RCC 7860 (cell line): ENCODE measurements at regions not wholly inside any gene's neighbourhood (a gene's known extent, or its start where the extent isn't known, plus 50 kb on each side); places are given as distances from the start of the nearest gene placed in this dataset.
"Not testable (repeated sequence)": the region's sequence is repeated elsewhere in the genome, so short reads cannot be mapped to it uniquely, and the experiment has no call there.

Experiments
- DNase-seq: peaks from one replicate; pipeline ENCODE4 v3.0.0-alpha.2; 2015; ENCODE audit warnings: low spot score
- FAIRE-seq: peaks from 2 replicates; lab custom pipeline; 2012; peaks lifted over from hg19 to GRCh38; lab: Jason Lieb, UNC

GRCh38 chr3:21256932-21257331 lies 494.1 kb downstream of the ZNF385D start:
- FAIRE-seq (no peak), DNase-seq (no peak)

GRCh38 chr3:21238661-21239060 lies 512.3 kb downstream of the ZNF385D start:
- FAIRE-seq (no peak), DNase-seq (no peak)

GRCh38 chr3:21237638-21238037 lies 513.4 kb downstream of the ZNF385D start:
- FAIRE-seq, result no peak

GRCh38 chr3:21235491-21235890 lies 515.5 kb downstream of the ZNF385D start:
- FAIRE-seq, result no peak
- DNase-seq, result no peak

More at GRCh38 chr3:21237638-21238037, 513.4 kb downstream of the ZNF385D start:
- DNase-seq, result no peak

- DNase-seq, result no peak
- no peak for FAIRE-seq
Observed at GRCh38 chr3:21234933-21235332, 516.1 kb downstream of the ZNF385D start.

GRCh38 chr3:21229426-21230135 lies 521.4 kb downstream of the ZNF385D start:
- FAIRE-seq (no peak), DNase-seq (no peak)

- DNase-seq (no peak), FAIRE-seq (no peak)
Observed at GRCh38 chr3:21226086-21226485, 524.9 kb downstream of the ZNF385D start.

GRCh38 chr3:21220944-21221343 lies 530.1 kb downstream of the ZNF385D start:
- FAIRE-seq (no peak), DNase-seq (no peak)

- FAIRE-seq (no peak), DNase-seq (no peak)
Observed at GRCh38 chr3:21216598-21216997, 534.4 kb downstream of the ZNF385D start.

GRCh38 chr3:21204122-21204521 lies 546.9 kb downstream of the ZNF385D start:
- DNase-seq, FAIRE-seq: not testable (repeated sequence)

GRCh38 chr3:21195203-21195602 lies 555.8 kb downstream of the ZNF385D start:
- no peak for FAIRE-seq
- DNase-seq, result no peak

- not testable (repeated sequence) for FAIRE-seq
Observed at GRCh38 chr3:21194036-21194435, 557.0 kb downstream of the ZNF385D start.

GRCh38 chr3:21188459-21188858 lies 562.6 kb downstream of the ZNF385D start:
- DNase-seq (no peak), FAIRE-seq (no peak)

More at GRCh38 chr3:21194036-21194435, 557.0 kb downstream of the ZNF385D start:
- not testable (repeated sequence) for DNase-seq

- FAIRE-seq (no peak), DNase-seq (no peak)
Observed at GRCh38 chr3:21185816-21186314, 565.1 kb downstream of the ZNF385D start.

- no peak for FAIRE-seq
- DNase-seq, result no peak
Observed at GRCh38 chr3:21174461-21174860, 576.5 kb downstream of the ZNF385D start.

GRCh38 chr3:21170964-21171363 lies 580.0 kb downstream of the ZNF385D start:
- no peak for DNase-seq

GRCh38 chr3:21169948-21170347 lies 581.1 kb downstream of the ZNF385D start:
- FAIRE-seq (no peak), DNase-seq (no peak)

More at GRCh38 chr3:21170964-21171363, 580.0 kb downstream of the ZNF385D start:
- FAIRE-seq, result no peak

- FAIRE-seq, result no peak
- no peak for DNase-seq
Observed at GRCh38 chr3:21168471-21168870, 582.5 kb downstream of the ZNF385D start.

GRCh38 chr3:21163956-21164355 lies 587.1 kb downstream of the ZNF385D start:
- DNase-seq, result no peak
- no peak for FAIRE-seq

GRCh38 chr3:21159543-21159906 lies 591.5 kb downstream of the ZNF385D start:
- DNase-seq, result no peak
- FAIRE-seq, result no peak

GRCh38 chr3:21158861-21159542 lies 592.0 kb downstream of the ZNF385D start:
- no peak for DNase-seq

GRCh38 chr3:21154911-21155310 lies 596.1 kb downstream of the ZNF385D start:
- DNase-seq (no peak), FAIRE-seq (no peak)

More at GRCh38 chr3:21158861-21159542, 592.0 kb downstream of the ZNF385D start:
- FAIRE-seq, result no peak
